B cell (primary cell): ENCODE measurements at regions not wholly inside any gene's neighbourhood (a gene's known extent, or its start where the extent isn't known, plus 50 kb on each side); places are given as distances from the start of the nearest gene placed in this dataset.

Experiments
- CTCF ChIP-seq: fragments of 200-600 bp; IDR thresholded peaks from one replicate; pipeline ENCODE4 v1.8.0; 2022; ENCODE audit warnings: antibody characterized with exemption, mild to moderate bottlenecking
- EZH2 ChIP-seq: IDR thresholded peaks from 2 replicates; pipeline ENCODE4 v1.6.1; 2012; ENCODE audit warnings: borderline replicate concordance, low read depth, mild to moderate bottlenecking, moderate library complexity, low read length; ENCODE audit not compliant: insufficient read depth, poor library complexity, severe bottlenecking

GRCh38 chr14:30159374-30159773 lies 231.7 kb upstream of the PRKD1 start:
- no peak for TF ChIP-seq CTCF
- TF ChIP-seq EZH2 = no peak
